ENCODE measurements at regions not wholly inside any gene's neighbourhood (a gene's known extent, or its start where the extent isn't known, plus 50 kb on each side); places are given as distances from the start of the nearest gene placed in this dataset.

DNA sequence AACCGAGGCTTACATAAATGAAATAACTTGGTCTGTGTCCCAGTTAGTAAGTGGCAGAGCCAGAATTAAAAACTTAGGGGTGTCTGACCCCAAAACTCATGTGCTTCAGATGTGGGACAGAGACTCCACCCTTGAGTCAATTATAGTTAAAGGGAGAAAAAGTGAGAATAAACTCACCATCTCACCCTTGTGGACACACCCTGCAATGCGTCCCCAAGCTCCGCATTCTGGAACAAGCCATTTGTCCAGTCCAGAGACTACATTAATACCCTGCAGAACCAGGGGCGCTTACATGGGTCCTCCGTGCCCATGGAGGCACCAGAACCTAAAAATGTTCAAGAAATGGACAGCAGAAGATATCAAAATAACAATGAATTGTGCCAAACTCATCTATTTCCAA lies 207.0 kb upstream of the ZNF507 start:
- TF ChIP-seq, protein P1, sequence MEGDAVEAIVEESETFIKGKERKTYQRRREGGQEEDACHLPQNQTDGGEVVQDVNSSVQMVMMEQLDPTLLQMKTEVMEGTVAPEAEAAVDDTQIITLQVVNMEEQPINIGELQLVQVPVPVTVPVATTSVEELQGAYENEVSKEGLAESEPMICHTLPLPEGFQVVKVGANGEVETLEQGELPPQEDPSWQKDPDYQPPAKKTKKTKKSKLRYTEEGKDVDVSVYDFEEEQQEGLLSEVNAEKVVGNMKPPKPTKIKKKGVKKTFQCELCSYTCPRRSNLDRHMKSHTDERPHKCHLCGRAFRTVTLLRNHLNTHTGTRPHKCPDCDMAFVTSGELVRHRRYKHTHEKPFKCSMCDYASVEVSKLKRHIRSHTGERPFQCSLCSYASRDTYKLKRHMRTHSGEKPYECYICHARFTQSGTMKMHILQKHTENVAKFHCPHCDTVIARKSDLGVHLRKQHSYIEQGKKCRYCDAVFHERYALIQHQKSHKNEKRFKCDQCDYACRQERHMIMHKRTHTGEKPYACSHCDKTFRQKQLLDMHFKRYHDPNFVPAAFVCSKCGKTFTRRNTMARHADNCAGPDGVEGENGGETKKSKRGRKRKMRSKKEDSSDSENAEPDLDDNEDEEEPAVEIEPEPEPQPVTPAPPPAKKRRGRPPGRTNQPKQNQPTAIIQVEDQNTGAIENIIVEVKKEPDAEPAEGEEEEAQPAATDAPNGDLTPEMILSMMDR (conservative IDR thresholded peaks at IDR 0.05; ENCODE audit: low read length) = peak; percentile 22; the same call in 1 of the 2 replicates
- TF ChIP-seq EZH2phosphoT487 (IDR thresholded peaks at IDR 0.05; ENCODE audit: borderline replicate concordance, low read depth, low read length) = no peak
